ENCODE measurements at regions not wholly inside any gene's neighbourhood (a gene's known extent, or its start where the extent isn't known, plus 50 kb on each side); places are given as distances from the start of the nearest gene placed in this dataset.
A peak's percentile ranks its signal among the peaks of the same experiment; 100 is the strongest.

DNA sequence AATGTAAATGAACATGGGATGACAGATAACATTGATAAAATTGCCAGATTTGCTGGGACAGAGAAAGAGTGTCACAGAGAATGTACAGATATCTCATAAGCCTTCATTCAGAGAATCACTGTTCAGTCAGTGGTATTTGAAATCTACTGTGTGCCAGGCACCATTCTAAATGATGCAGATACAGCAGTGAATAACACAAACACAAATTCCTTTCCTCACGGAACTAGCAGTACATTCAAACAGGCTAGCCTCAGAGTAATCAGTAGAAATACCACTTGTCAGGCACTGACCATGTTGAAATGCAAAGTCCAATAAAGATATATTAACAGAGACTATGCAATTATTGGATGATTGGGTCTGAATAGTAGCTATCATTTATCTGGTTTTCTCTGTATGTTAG is 211.0 kb downstream of the RDH14 start:
- Histone ChIP-seq H3K9me3 (ENCODE audit: control extremely low read depth in 1 of 5, control insufficient read depth in 4 of 5, insufficient read depth in 2 of 5, low read depth in 1 of 5, low read length in 4 of 5) (no peaks in the 10 kb centered on the region), H3K4me3 (ENCODE audit: control insufficient read depth in 1 of 7, extremely low read depth in 1 of 7, insufficient read depth in 4 of 7, low read depth in 2 of 7, low read length in 6 of 7) (no peak overlapping the region), H3K36me3 (ENCODE audit: control insufficient read depth in 4 of 4, insufficient read depth in 4 of 4, low read length in 3 of 4) (no peaks in the 10 kb centered on the region), H3K4me1 (ENCODE audit: control extremely low read depth in 1 of 4, control insufficient read depth in 4 of 4, insufficient read depth in 4 of 4, low read length in 3 of 4) (no peaks in the 10 kb centered on the region), H3K27me3 (replicated peaks in 2 of 5; ENCODE audit: control insufficient read depth in 4 of 5, insufficient read depth in 5 of 5, low read length in 4 of 5) (no peaks in the 10 kb centered on the region), H3K27ac (ENCODE audit: insufficient read depth in 1 of 2, low read depth in 1 of 2, low read length in 2 of 2, poor library complexity in 1 of 2, severe bottlenecking in 2 of 2) (no peak overlapping the region)
- ChIA-PET POLR2A (no interaction called here), CTCF (no interaction called here)
- DNase-seq = no peak
- WGBS (ENCODE audit: insufficient coverage) = 100% methylated on average over 1 of the region's 1 CpG

DNA sequence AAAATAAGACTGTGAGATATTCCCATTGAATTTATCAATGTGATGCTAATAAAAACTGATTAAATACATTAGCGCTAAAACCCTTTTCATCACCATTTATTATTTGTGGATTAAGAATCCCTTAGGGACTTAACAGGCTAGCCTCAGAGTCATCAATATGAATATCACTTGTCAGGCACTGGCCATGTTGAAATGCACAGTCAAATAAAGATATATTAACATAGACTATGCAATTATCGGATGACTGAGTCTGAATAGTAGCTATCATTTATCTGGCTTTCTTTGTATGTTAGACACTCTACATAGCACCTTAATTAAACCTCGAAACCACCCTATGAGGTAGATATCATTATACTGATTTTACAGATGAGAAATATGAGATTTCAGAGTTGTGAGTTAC is 213.6 kb downstream of the RDH14 start:
- POLR2A ChIA-PET = no interaction called here
- Histone ChIP-seq H3K36me3 (ENCODE audit: control insufficient read depth in 4 of 4, insufficient read depth in 4 of 4, low read length in 3 of 4) (no peaks in the 10 kb centered on the region), H3K4me3 (ENCODE audit: control insufficient read depth in 1 of 7, extremely low read depth in 1 of 7, insufficient read depth in 4 of 7, low read depth in 2 of 7, low read length in 6 of 7) (no peak overlapping the region), H3K27ac (ENCODE audit: insufficient read depth in 1 of 2, low read depth in 1 of 2, low read length in 2 of 2, poor library complexity in 1 of 2, severe bottlenecking in 2 of 2) (no peak overlapping the region), H3K9me3 (ENCODE audit: control extremely low read depth in 1 of 5, control insufficient read depth in 4 of 5, insufficient read depth in 2 of 5, low read depth in 1 of 5, low read length in 4 of 5) (no peaks in the 10 kb centered on the region), H3K4me1 (ENCODE audit: control extremely low read depth in 1 of 4, control insufficient read depth in 4 of 4, insufficient read depth in 4 of 4, low read length in 3 of 4) (no peaks in the 10 kb centered on the region), H3K27me3 (replicated peaks in 2 of 5; ENCODE audit: control insufficient read depth in 4 of 5, insufficient read depth in 5 of 5, low read length in 4 of 5) (no peaks in the 10 kb centered on the region)
- no peak for DNase-seq
- CTCF ChIA-PET = no interaction called here
- no CpG with 5 or more reads among the region's 3 CpGs for WGBS (ENCODE audit: insufficient coverage)

DNA sequence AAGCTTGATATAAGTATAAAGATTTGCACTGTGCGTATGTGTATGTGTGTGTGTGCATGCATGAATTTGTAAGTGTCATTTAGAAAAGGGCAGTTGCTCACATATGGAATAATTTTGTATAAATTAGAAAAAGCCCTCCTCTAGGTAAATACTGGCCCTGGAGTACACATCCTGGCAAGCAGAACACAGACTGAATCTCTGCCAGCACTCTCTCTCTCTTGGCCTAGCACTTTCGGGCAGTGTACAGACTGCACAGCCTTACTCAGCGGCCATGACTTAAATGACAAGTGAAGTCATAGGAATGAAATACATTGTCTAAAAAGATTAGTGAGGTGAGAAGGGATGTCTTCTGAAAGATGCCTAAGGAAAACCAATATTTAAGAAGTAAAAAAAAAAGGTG is 214.1 kb downstream of the RDH14 start:
- no peak overlapping the region for H3K4me3 ChIP-seq (ENCODE audit: control insufficient read depth in 1 of 7, extremely low read depth in 1 of 7, insufficient read depth in 4 of 7, low read depth in 2 of 7, low read length in 6 of 7)
- H3K27ac ChIP-seq (ENCODE audit: insufficient read depth in 1 of 2, low read depth in 1 of 2, low read length in 2 of 2, poor library complexity in 1 of 2, severe bottlenecking in 2 of 2) = no peak overlapping the region
- no peaks in the 10 kb centered on the region for H3K27me3 ChIP-seq (replicated peaks in 2 of 5; ENCODE audit: control insufficient read depth in 4 of 5, insufficient read depth in 5 of 5, low read length in 4 of 5)
- H3K9me3 ChIP-seq (ENCODE audit: control extremely low read depth in 1 of 5, control insufficient read depth in 4 of 5, insufficient read depth in 2 of 5, low read depth in 1 of 5, low read length in 4 of 5) = peaks cover 0 to under 1% (median 0%) of the 10 kb centered on the region in 5 experiments
- 100% methylated on average over 1 of the region's 3 CpGs for WGBS (ENCODE audit: insufficient coverage)
- ChIA-PET CTCF (no interaction called here), POLR2A (no interaction called here)
- no peak for DNase-seq
- no peaks in the 10 kb centered on the region for H3K36me3 ChIP-seq (ENCODE audit: control insufficient read depth in 4 of 4, insufficient read depth in 4 of 4, low read length in 3 of 4)
- H3K4me1 ChIP-seq (ENCODE audit: control extremely low read depth in 1 of 4, control insufficient read depth in 4 of 4, insufficient read depth in 4 of 4, low read length in 3 of 4) = no peaks in the 10 kb centered on the region

DNA sequence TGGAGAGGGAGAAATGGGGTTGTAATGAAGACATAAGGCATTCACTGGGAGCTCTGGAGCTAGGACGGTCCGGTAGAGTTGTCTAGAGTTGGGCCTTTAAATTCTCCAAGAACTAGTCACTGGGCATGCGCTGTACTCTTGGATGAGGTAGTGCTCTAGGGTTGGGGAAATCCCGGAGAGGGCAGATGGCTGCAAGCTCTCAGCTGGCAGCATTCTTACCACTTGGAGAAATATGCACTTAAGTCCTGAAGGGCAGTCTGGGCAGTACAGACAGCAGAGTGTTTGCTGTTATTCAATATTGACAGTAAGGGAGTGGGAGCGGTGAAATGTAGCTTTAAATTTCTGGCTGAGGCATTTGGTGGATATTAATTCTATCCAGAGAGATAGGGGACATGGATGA is 214.6 kb downstream of the RDH14 start:
- no peaks in the 10 kb centered on the region for H3K36me3 ChIP-seq (ENCODE audit: control insufficient read depth in 4 of 4, insufficient read depth in 4 of 4, low read length in 3 of 4)
- H3K27me3 ChIP-seq (replicated peaks in 2 of 5; ENCODE audit: control insufficient read depth in 4 of 5, insufficient read depth in 5 of 5, low read length in 4 of 5) = no peaks in the 10 kb centered on the region
- H3K27ac ChIP-seq (ENCODE audit: insufficient read depth in 1 of 2, low read depth in 1 of 2, low read length in 2 of 2, poor library complexity in 1 of 2, severe bottlenecking in 2 of 2) = no peak overlapping the region
- ChIA-PET CTCF (no interaction called here), POLR2A (no interaction called here)
- no peak overlapping the region for H3K4me3 ChIP-seq (ENCODE audit: control insufficient read depth in 1 of 7, extremely low read depth in 1 of 7, insufficient read depth in 4 of 7, low read depth in 2 of 7, low read length in 6 of 7)
- 92% methylated on average over 5 of the region's 5 CpGs for WGBS (ENCODE audit: insufficient coverage)
- H3K9me3 ChIP-seq (ENCODE audit: control extremely low read depth in 1 of 5, control insufficient read depth in 4 of 5, insufficient read depth in 2 of 5, low read depth in 1 of 5, low read length in 4 of 5) = peaks cover 0 to 1% (median 0%) of the 10 kb centered on the region in 5 experiments
- DNase-seq = no peak
- H3K4me1 ChIP-seq (ENCODE audit: control extremely low read depth in 1 of 4, control insufficient read depth in 4 of 4, insufficient read depth in 4 of 4, low read length in 3 of 4) = no peaks in the 10 kb centered on the region

DNA sequence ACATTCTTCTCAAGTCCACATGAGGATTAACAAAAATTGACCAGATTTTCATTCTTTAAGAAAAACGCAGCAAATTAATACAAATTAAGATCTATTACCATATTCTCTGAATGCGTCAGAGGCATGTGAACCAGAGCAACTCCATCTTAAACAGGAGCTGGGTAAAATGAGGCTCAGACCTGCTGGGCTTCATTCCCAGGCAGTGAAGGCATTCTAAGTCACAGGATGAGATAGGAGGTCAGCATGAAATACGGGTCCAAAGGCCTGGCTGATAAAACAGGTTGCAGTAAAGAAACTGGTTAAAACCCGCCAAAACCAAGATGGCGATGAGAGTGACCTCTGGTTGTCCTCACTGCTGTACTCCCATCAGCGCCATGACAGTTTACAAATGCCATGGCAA is 217.6 kb downstream of the RDH14 start:
- ChIA-PET POLR2A (no interaction called here), CTCF (no interaction called here)
- no peak overlapping the region for H3K4me3 ChIP-seq (ENCODE audit: control insufficient read depth in 1 of 7, extremely low read depth in 1 of 7, insufficient read depth in 4 of 7, low read depth in 2 of 7, low read length in 6 of 7)
- H3K9me3 ChIP-seq (ENCODE audit: control extremely low read depth in 1 of 5, control insufficient read depth in 4 of 5, insufficient read depth in 2 of 5, low read depth in 1 of 5, low read length in 4 of 5) = peaks cover 0 to 1% (median 0%) of the 10 kb centered on the region in 5 experiments
- whole genome bisulfite sequencing (ENCODE audit: insufficient coverage) = 92% methylated on average over 5 of the region's 6 CpGs
- no peaks in the 10 kb centered on the region for H3K36me3 ChIP-seq (ENCODE audit: control insufficient read depth in 4 of 4, insufficient read depth in 4 of 4, low read length in 3 of 4)
- no peak for DNase-seq
- H3K27ac ChIP-seq (ENCODE audit: insufficient read depth in 1 of 2, low read depth in 1 of 2, low read length in 2 of 2, poor library complexity in 1 of 2, severe bottlenecking in 2 of 2) = no peak overlapping the region
- H3K27me3 ChIP-seq (replicated peaks in 2 of 5; ENCODE audit: control insufficient read depth in 4 of 5, insufficient read depth in 5 of 5, low read length in 4 of 5) = no peaks in the 10 kb centered on the region
- no peaks in the 10 kb centered on the region for H3K4me1 ChIP-seq (ENCODE audit: control extremely low read depth in 1 of 4, control insufficient read depth in 4 of 4, insufficient read depth in 4 of 4, low read length in 3 of 4)

- WGBS (ENCODE audit: insufficient coverage) = no CpG with 5 or more reads among the region's 1 CpG
- Histone ChIP-seq H3K27ac (ENCODE audit: insufficient read depth in 1 of 2, low read depth in 1 of 2, low read length in 2 of 2, poor library complexity in 1 of 2, severe bottlenecking in 2 of 2) (no peak overlapping the region), H3K4me3 (ENCODE audit: control insufficient read depth in 1 of 7, extremely low read depth in 1 of 7, insufficient read depth in 4 of 7, low read depth in 2 of 7, low read length in 6 of 7) (no peak overlapping the region), H3K36me3 (ENCODE audit: control insufficient read depth in 4 of 4, insufficient read depth in 4 of 4, low read length in 3 of 4) (no peaks in the 10 kb centered on the region), H3K9me3 (ENCODE audit: control extremely low read depth in 1 of 5, control insufficient read depth in 4 of 5, insufficient read depth in 2 of 5, low read depth in 1 of 5, low read length in 4 of 5) (peaks cover 0 to 1% (median 0%) of the 10 kb centered on the region in 5 experiments), H3K4me1 (ENCODE audit: control extremely low read depth in 1 of 4, control insufficient read depth in 4 of 4, insufficient read depth in 4 of 4, low read length in 3 of 4) (no peaks in the 10 kb centered on the region), H3K27me3 (replicated peaks in 2 of 5; ENCODE audit: control insufficient read depth in 4 of 5, insufficient read depth in 5 of 5, low read length in 4 of 5) (no peaks in the 10 kb centered on the region)
- no peak for DNase-seq
- ChIA-PET CTCF (no interaction called here), POLR2A (interaction anchor here (0.6 kb wide), 1 partner anchor 55 kb away, joined by 3 read pairs; no protein-coding TSS in a partner anchor)
These were observed 221.1 kb downstream of the RDH14 start for GRCh38 chr2:18339326-18339725.

DNA sequence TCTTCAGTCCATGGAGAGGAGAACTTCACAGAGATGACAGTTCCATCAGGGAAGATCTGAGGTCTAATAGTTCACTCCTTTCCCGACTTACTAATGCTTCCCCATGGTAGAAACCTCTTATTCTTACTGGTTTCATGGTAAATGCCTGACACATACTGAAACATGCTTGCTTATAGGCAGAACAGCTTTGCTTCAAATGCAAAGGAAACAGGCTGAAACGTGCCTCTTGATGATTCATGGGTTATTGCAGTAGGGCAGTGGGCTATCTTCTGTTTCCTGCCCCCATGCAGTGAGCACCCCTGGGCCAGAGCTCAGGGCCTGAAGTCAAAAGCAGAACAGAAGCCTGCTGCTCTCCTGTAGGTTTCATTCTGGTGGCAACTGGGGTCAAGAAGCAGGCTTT is 223.5 kb downstream of the RDH14 start:
- Histone ChIP-seq H3K4me3 (ENCODE audit: control insufficient read depth in 1 of 7, extremely low read depth in 1 of 7, insufficient read depth in 4 of 7, low read depth in 2 of 7, low read length in 6 of 7) (no peak overlapping the region), H3K27ac (ENCODE audit: insufficient read depth in 1 of 2, low read depth in 1 of 2, low read length in 2 of 2, poor library complexity in 1 of 2, severe bottlenecking in 2 of 2) (no peak overlapping the region), H3K9me3 (ENCODE audit: control extremely low read depth in 1 of 5, control insufficient read depth in 4 of 5, insufficient read depth in 2 of 5, low read depth in 1 of 5, low read length in 4 of 5) (peaks cover 0 to 2% (median 0%) of the 10 kb centered on the region in 5 experiments), H3K36me3 (ENCODE audit: control insufficient read depth in 4 of 4, insufficient read depth in 4 of 4, low read length in 3 of 4) (no peaks in the 10 kb centered on the region), H3K4me1 (ENCODE audit: control extremely low read depth in 1 of 4, control insufficient read depth in 4 of 4, insufficient read depth in 4 of 4, low read length in 3 of 4) (no peaks in the 10 kb centered on the region), H3K27me3 (replicated peaks in 2 of 5; ENCODE audit: control insufficient read depth in 4 of 5, insufficient read depth in 5 of 5, low read length in 4 of 5) (no peaks in the 10 kb centered on the region)
- WGBS (ENCODE audit: insufficient coverage) = 50% methylated on average over 2 of the region's 2 CpGs
- ChIA-PET POLR2A (no interaction called here), CTCF (no interaction called here)
- DNase-seq = peak in 2 of 3 donors; percentile 14 to 26
